Suprapubic skin (tissue), 4 donors: ENCODE measurements at regions not wholly inside any gene's neighbourhood (a gene's known extent, or its start where the extent isn't known, plus 50 kb on each side); places are given as distances from the start of the nearest gene placed in this dataset.
"Not testable (repeated sequence)": the region's sequence is repeated elsewhere in the genome, so short reads cannot be mapped to it uniquely, and the experiment has no call there.

Experiments
- EP300 ChIP-seq: sonication (generic); formaldehyde crosslinking; IDR thresholded peaks from one replicate; pipeline ENCODE4 v1.6.1; 2017; ENCODE audit warnings: antibody characterized with exemption
- POLR2A ChIP-seq, 2 donors: fragments of 450-650 bp; IDR thresholded peaks; one replicate each; pipeline ENCODE4 v1.6.1; 2017; ENCODE audit warnings: antibody characterized with exemption in 2 of 2, mild to moderate bottlenecking in 2 of 2, moderate library complexity in 2 of 2
- POLR2AphosphoS5 ChIP-seq, 3 donors: sonication (generic); formaldehyde crosslinking; IDR thresholded peaks; one replicate each; pipeline ENCODE4 v1.6.1; 2017; ENCODE audit warnings: antibody characterized with exemption in 3 of 3
- TF ChIP-seq, protein P1 (sequence below), 2 donors: fragments of 200-600 bp in 1 of 2; fragments of 450-650 bp in 1 of 2; sonication (generic) in 1 of 2; IDR thresholded peaks; one replicate each; pipeline ENCODE4 v1.5.1; 2016 to 2019; ENCODE audit warnings: antibody characterized with exemption in 2 of 2, mild to moderate bottlenecking in 1 of 2, moderate library complexity in 1 of 2

DNA sequence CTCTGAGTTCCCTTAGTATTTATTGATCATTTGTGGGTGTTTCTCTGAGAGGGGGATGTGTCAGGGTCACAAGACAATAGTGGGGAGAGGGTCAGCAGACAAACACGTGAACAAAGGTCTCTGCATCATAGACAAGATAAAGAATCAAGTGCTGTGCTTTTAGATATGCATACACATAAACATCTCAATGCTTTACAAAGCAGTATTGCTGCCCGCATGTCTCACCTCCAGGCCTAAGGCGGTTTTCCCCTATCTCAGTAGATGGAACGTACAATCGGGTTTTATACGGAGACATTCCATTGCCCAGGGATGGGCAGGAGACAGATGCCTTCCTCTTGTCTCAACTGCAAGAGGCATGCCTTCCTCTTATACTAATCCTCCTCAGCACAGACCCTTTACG is 523.5 kb downstream of the UQCRFS1 start:
- TF ChIP-seq, protein P1, sequence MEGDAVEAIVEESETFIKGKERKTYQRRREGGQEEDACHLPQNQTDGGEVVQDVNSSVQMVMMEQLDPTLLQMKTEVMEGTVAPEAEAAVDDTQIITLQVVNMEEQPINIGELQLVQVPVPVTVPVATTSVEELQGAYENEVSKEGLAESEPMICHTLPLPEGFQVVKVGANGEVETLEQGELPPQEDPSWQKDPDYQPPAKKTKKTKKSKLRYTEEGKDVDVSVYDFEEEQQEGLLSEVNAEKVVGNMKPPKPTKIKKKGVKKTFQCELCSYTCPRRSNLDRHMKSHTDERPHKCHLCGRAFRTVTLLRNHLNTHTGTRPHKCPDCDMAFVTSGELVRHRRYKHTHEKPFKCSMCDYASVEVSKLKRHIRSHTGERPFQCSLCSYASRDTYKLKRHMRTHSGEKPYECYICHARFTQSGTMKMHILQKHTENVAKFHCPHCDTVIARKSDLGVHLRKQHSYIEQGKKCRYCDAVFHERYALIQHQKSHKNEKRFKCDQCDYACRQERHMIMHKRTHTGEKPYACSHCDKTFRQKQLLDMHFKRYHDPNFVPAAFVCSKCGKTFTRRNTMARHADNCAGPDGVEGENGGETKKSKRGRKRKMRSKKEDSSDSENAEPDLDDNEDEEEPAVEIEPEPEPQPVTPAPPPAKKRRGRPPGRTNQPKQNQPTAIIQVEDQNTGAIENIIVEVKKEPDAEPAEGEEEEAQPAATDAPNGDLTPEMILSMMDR (IDR thresholded peaks at IDR 0.05) = not testable (repeated sequence)
- not testable (repeated sequence) for TF ChIP-seq POLR2A (IDR thresholded peaks at IDR 0.05); POLR2AphosphoS5 (IDR thresholded peaks at IDR 0.05); EP300
